Activated naive CD4-positive, alpha-beta T cell treated with anti-CD3 and anti-CD28 coated beads, Interleukin-2, amount 10 ng/mL, durations not matched to agents 7 days and 5 days (primary cell): ENCODE measurements at regions not wholly inside any gene's neighbourhood (a gene's known extent, or its start where the extent isn't known, plus 50 kb on each side); places are given as distances from the start of the nearest gene placed in this dataset.

Experiments used
- CTCF ChIA-PET: fragments of 350-600 bp; sonication (Branson Sonifier 250); formaldehyde crosslinking; loops from one replicate; lab custom pipeline; 2021; ENCODE audit warnings: antibody characterized with exemption; lab: Charles Lee
- DNase-seq: peaks from one replicate; pipeline ENCODE4 v3.0.0-alpha.2; 2020
- H3K27ac Mint-ChIP-seq: one replicate; pipeline ENCODE4 v1.8.0; 2021; ENCODE audit warnings: mild to moderate bottlenecking, moderate library complexity, mixed read lengths
- H3K27me3 Mint-ChIP-seq: one replicate; pipeline ENCODE4 v1.8.0; 2021; ENCODE audit warnings: mild to moderate bottlenecking, mixed read lengths
- H3K36me3 Mint-ChIP-seq: one replicate; pipeline ENCODE4 v1.8.0; 2021; ENCODE audit warnings: mixed read lengths
- H3K4me1 Mint-ChIP-seq: one replicate; pipeline ENCODE4 v1.8.0; 2021; ENCODE audit warnings: mixed read lengths
- H3K4me3 Mint-ChIP-seq: one replicate; pipeline ENCODE4 v1.8.0; 2021; ENCODE audit warnings: mild to moderate bottlenecking, moderate library complexity, mixed read lengths
- H3K9me3 Mint-ChIP-seq: one replicate; pipeline ENCODE4 v1.8.0; 2021; ENCODE audit warnings: mixed read lengths

- no peaks in the 10 kb centered on the region for H3K9me3 Mint-ChIP-seq
- no peaks in the 10 kb centered on the region for H3K27me3 Mint-ChIP-seq
- H3K36me3 Mint-ChIP-seq, result no peaks in the 10 kb centered on the region
- no peak overlapping the region for H3K27ac Mint-ChIP-seq
- CTCF ChIA-PET, result no interaction called here
- DNase-seq, result no peak
- H3K4me3 Mint-ChIP-seq, result no peak overlapping the region
- no peaks in the 10 kb centered on the region for H3K4me1 Mint-ChIP-seq
Observed at GRCh38 chr7:118111347-118111746, 72.6 kb upstream of the LSM8 start.

GRCh38 chr7:118114175-118114574 lies 69.8 kb upstream of the LSM8 start:
- Mint-ChIP-seq H3K36me3 (no peaks in the 10 kb centered on the region), H3K9me3 (no peaks in the 10 kb centered on the region), H3K27ac (no peak overlapping the region), H3K4me3 (no peak overlapping the region), H3K27me3 (no peaks in the 10 kb centered on the region), H3K4me1 (no peaks in the 10 kb centered on the region)
- DNase-seq, result no peak
- CTCF ChIA-PET, result no interaction called here

- no peak for DNase-seq
- H3K4me1 Mint-ChIP-seq, result no peaks in the 10 kb centered on the region
- CTCF ChIA-PET, result no interaction called here
- no peak overlapping the region for H3K27ac Mint-ChIP-seq
- H3K9me3 Mint-ChIP-seq, result peaks cover 8% of the 10 kb centered on the region
- H3K4me3 Mint-ChIP-seq, result no peak overlapping the region
- no peaks in the 10 kb centered on the region for H3K36me3 Mint-ChIP-seq
- H3K27me3 Mint-ChIP-seq, result no peaks in the 10 kb centered on the region
Observed at GRCh38 chr7:118129041-118129795, 54.7 kb upstream of the LSM8 start.

- H3K4me1 Mint-ChIP-seq, result no peaks in the 10 kb centered on the region
- no peaks in the 10 kb centered on the region for H3K27me3 Mint-ChIP-seq
- no peaks in the 10 kb centered on the region for H3K9me3 Mint-ChIP-seq
- no peaks in the 10 kb centered on the region for H3K36me3 Mint-ChIP-seq
- no peak for DNase-seq
- no peak overlapping the region for H3K27ac Mint-ChIP-seq
- CTCF ChIA-PET, result no interaction called here
- no peak overlapping the region for H3K4me3 Mint-ChIP-seq
Observed at GRCh38 chr7:118132764-118133163, 51.2 kb upstream of the LSM8 start.
